ENCODE measurements at regions not wholly inside any gene's neighbourhood (a gene's known extent, or its start where the extent isn't known, plus 50 kb on each side); places are given as distances from the start of the nearest gene placed in this dataset.

- TF ChIP-seq CTCF (IDR thresholded peaks at IDR 0.05) (no peak), POLR2A (IDR thresholded peaks at IDR 0.05) (no peak)
These were observed 540.0 kb upstream of the MAP3K7 start for GRCh38 chr6:91126876-91127275.
